Epithelial cell of prostate (primary cell): ENCODE measurements at regions not wholly inside any gene's neighbourhood (a gene's known extent, or its start where the extent isn't known, plus 50 kb on each side); places are given as distances from the start of the nearest gene placed in this dataset.

Source experiments
- DNase-seq: peaks from one replicate; pipeline ENCODE4 v3.0.0-alpha.2; 2011; ENCODE audit warnings: low read depth, low spot score
- H3K27ac ChIP-seq: fragments of 450-650 bp; 2 replicates; pipeline ENCODE4 v1.5.1; 2017; ENCODE audit warnings: mild to moderate bottlenecking

- no peak for DNase-seq
- H3K27ac ChIP-seq = no peak overlapping the region
These were observed 810.5 kb downstream of the SLC4A3 start for GRCh38 chr2:220437938-220438337.

GRCh38 chr2:220440731-220441130 lies 813.3 kb downstream of the SLC4A3 start:
- no peak overlapping the region for H3K27ac ChIP-seq
- DNase-seq = no peak

GRCh38 chr2:220441404-220441803 lies 814.0 kb downstream of the SLC4A3 start:
- no peak overlapping the region for H3K27ac ChIP-seq
- DNase-seq = no peak

GRCh38 chr2:220442012-220442411 lies 814.6 kb downstream of the SLC4A3 start:
- DNase-seq = no peak
- H3K27ac ChIP-seq = no peak overlapping the region

GRCh38 chr2:220445429-220446105 lies 818.1 kb downstream of the SLC4A3 start:
- H3K27ac ChIP-seq = no peak overlapping the region
- DNase-seq = no peak

GRCh38 chr2:220446106-220446712 lies 818.8 kb downstream of the SLC4A3 start:
- no peak overlapping the region for H3K27ac ChIP-seq
- DNase-seq = no peak

- DNase-seq = no peak
- no peak overlapping the region for H3K27ac ChIP-seq
These were observed 823.4 kb downstream of the SLC4A3 start for GRCh38 chr2:220450846-220451245.

GRCh38 chr2:220451438-220451837 lies 824.0 kb downstream of the SLC4A3 start:
- DNase-seq = no peak
- no peak overlapping the region for H3K27ac ChIP-seq

GRCh38 chr2:220452561-220452960 lies 825.1 kb downstream of the SLC4A3 start:
- H3K27ac ChIP-seq = no peak overlapping the region
- DNase-seq = no peak

GRCh38 chr2:220455351-220455990 lies 828.0 kb downstream of the SLC4A3 start:
- DNase-seq = no peak
- no peak overlapping the region for H3K27ac ChIP-seq

GRCh38 chr2:220458051-220458450 lies 830.6 kb downstream of the SLC4A3 start:
- H3K27ac ChIP-seq = no peak overlapping the region
- no peak for DNase-seq

- H3K27ac ChIP-seq = no peak overlapping the region
- DNase-seq = no peak
These were observed 833.0 kb downstream of the SLC4A3 start for GRCh38 chr2:220460257-220460985.

- no peak overlapping the region for H3K27ac ChIP-seq
- no peak for DNase-seq
These were observed 836.4 kb downstream of the SLC4A3 start for GRCh38 chr2:220463876-220464275.

- no peak for DNase-seq
These were observed 838.3 kb downstream of the SLC4A3 start for GRCh38 chr2:220465700-220466099.

GRCh38 chr2:220466251-220466691 lies 838.8 kb downstream of the SLC4A3 start:
- no peak for DNase-seq
- no peak overlapping the region for H3K27ac ChIP-seq

More at GRCh38 chr2:220465700-220466099, 838.3 kb downstream of the SLC4A3 start:
- H3K27ac ChIP-seq = no peak overlapping the region

GRCh38 chr2:220469201-220469600 lies 841.8 kb downstream of the SLC4A3 start:
- no peak overlapping the region for H3K27ac ChIP-seq
- DNase-seq = no peak

- DNase-seq = no peak
- H3K27ac ChIP-seq = no peak overlapping the region
These were observed 846.2 kb downstream of the SLC4A3 start for GRCh38 chr2:220473611-220474010.

- DNase-seq = no peak
- H3K27ac ChIP-seq = no peak overlapping the region
These were observed 849.4 kb downstream of the SLC4A3 start for GRCh38 chr2:220476877-220477276.

- H3K27ac ChIP-seq = no peak overlapping the region
- no peak for DNase-seq
These were observed 851.1 kb downstream of the SLC4A3 start for GRCh38 chr2:220478305-220479058.

- no peak for DNase-seq
- no peak overlapping the region for H3K27ac ChIP-seq
These were observed 855.3 kb downstream of the SLC4A3 start for GRCh38 chr2:220482716-220483115.
